ENCODE measurements at regions not wholly inside any gene's neighbourhood (a gene's known extent, or its start where the extent isn't known, plus 50 kb on each side); places are given as distances from the start of the nearest gene placed in this dataset.
"Not testable (repeated sequence)": the region's sequence is repeated elsewhere in the genome, so short reads cannot be mapped to it uniquely, and the experiment has no call there.

GRCh38 chr14:30426463-30426862 is 132.5 kb upstream of the G2E3 start:
- no peak for DNase-seq (ENCODE audit: low read depth, low spot score)

- DNase-seq (ENCODE audit: low read depth, low spot score): no peak
Measured at GRCh38 chr14:30427401-30427800, 131.6 kb upstream of the G2E3 start.

DNA sequence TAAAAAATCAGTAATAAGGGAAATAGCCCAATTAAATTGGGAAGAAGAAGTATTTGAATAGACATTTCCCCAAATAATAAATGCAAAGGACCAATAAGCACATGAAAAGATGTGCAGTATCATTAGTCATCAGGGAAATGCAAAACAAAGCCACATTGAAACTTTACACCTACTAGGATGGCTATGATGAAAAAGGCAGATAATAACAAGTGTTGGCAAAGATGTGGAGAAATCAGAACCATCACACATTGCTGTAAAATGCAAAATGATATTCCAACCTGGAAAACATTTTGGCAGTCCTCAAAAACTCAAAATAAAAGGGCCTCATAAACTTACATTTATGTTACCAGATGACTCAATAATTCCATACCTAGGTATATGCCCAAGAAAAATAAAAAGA is 131.1 kb upstream of the G2E3 start:
- DNase-seq (ENCODE audit: low read depth, low spot score): no peak

DNA sequence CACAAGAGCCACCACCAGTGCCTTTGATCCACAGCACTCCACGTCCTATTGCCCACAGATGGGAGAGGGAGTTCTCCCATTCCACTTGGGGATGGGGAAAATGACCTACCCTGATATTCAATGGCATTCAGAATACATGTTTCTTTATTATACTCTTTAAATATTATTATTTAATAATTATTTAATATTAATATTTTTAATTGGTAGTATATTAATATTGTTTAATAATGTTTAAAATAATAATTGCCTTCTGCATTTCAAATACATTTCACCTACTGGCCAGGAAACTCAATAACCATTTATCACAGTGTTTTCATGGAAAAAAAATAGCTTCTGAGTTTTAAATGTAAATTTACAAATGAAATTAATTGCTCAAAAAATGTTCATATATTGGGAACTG is 127.4 kb upstream of the G2E3 start:
- no peak for DNase-seq (ENCODE audit: low read depth, low spot score)

DNA sequence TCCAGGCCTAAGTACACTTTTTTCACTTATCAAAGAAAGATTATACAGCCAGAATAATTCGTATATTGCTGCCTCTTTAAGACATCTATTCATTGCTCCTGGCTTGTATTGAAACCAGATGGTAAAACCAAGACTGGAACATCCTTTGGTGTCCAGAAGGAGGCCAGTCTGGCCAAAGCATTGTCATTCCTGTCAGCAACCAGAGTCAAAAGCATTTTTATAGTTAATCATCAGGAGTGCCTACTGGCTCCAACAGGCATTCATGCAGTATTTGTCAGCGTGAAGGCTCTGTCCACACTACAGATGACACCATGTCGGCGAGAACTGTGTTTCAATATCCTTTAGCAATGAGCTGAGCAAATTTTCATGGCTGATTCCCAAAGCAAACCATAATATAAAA is 118.0 kb upstream of the G2E3 start:
- DNase-seq (ENCODE audit: low read depth, low spot score): no peak

- no peak for DNase-seq (ENCODE audit: low read depth, low spot score)
Measured at GRCh38 chr14:30443368-30444007, 115.5 kb upstream of the G2E3 start.

DNA sequence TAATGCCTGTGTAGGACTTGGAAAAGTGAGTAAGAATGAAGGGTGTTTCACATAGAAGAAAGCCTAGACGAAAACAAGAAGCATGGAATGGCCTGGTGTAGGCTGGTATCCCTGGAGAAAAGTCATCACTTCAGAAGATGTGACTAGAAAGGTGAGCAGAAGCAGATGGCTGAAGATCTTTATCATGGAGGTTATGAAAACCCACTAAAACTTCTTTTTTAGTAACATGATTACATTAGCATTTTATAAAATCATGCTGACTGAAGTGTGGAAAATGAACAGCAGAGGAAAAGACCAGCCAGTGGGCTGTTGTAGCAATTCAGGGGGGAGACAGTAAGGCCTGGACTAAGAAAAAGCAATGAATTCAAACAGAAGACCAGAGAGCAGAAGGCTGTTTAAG is 114.5 kb upstream of the G2E3 start:
- DNase-seq (ENCODE audit: low read depth, low spot score): no peak

GRCh38 chr14:30445011-30445793 is 113.8 kb upstream of the G2E3 start:
- DNase-seq (ENCODE audit: low read depth, low spot score): no peak

DNA sequence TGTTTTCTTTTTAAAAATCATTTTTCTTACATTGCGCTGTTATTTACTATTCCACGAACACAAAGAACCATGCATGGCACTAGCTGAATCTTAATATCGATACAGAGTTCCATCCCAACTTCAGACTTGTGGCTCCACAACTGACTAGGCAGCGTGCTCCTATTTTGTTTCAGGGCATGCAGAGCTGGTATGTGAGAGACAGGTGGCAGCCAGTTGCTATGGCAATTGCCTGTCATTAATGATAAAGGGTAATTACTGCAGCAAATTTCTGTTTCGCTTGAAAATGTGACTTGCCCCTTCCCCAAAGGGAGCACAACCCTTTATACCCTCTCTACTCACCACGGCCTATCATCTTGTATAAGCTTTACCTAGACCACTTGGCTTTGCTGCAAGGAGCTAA is 113.1 kb upstream of the G2E3 start:
- no peak for DNase-seq (ENCODE audit: low read depth, low spot score)

DNA sequence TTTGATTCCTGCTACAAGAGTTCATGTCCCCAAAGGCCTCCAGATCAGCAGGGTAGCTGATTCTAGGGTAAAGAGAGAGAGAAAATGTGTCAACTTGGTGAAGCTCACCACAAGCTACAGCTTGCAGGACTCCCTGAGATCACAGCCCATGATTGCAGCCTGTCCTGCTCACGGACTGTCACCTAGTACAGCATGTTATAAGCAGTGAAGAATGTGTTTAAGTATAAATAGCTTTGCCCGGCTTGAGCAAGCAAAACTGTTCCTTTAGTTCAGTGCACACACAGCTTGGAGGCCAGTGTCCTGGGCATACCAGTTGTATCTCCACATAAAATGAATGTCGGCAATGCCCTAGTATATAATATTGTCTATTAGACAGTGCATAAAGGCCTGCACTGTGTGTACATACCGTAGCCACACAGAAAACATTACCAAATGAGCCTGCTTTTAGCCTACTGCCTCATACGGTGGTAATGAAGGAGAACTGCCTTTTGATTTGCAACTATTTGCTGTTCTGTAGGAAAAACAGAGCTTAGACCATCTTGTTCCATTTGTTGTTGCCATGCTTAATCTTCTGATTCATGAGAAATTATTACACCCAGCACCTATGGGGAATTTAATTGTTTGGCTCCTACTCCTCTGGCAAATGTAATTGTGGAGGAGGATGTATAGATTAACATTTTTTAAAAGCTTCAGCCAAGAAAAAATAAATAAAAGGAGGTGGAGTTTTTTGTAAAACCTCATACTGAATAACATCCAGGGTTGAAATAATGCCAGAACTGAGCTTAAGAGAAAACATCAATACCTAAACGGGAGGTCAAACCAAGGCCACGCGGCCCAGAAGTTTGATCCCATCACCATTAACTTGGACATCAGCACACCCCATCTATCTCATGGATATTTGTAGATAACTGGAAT is 108.1 kb upstream of the G2E3 start:
- DNase-seq (ENCODE audit: low read depth, low spot score): no peak

DNA sequence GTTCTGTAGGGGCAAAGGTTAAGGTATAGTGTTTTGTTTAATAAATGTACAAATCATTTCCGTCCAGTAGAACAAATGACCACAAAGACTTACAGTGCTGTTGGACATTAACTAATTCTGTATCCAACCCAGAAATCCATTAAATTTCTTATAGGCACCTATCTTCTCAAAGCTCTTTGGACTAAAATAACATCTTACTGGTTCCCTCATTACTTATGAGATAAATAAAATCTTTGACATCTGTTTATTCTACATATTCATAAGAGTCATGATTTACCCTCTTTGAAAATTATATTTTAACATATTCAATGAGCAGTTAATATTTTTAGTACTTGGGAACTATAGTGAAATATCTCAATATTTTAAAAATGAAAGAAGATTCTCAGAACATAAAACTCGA is 102.7 kb upstream of the G2E3 start:
- no peak for DNase-seq (ENCODE audit: low read depth, low spot score)

GRCh38 chr14:30462358-30462757 is 96.6 kb upstream of the G2E3 start:
- DNase-seq (ENCODE audit: low read depth, low spot score): no peak

DNA sequence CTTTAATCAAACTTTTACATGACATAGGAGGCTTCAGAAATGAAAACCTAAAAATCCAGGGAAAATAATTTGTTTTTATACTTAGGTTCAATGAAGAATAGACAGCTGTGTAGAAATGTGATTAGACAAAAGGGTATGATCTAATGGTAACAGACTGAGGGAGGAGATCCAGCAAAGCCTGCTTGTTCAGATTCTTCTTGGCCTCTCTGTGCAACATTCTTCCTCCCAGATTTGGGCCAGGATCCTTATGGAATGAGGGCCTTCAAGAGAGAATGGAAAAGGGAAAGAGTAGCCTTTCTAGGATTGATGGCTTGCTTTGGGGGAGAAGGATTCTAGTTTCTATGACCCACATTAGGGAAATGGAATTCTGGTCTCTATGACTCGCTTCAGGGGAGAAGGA is 94.5 kb upstream of the G2E3 start:
- DNase-seq (ENCODE audit: low read depth, low spot score): no peak

- DNase-seq (ENCODE audit: low read depth, low spot score): no peak
Measured at GRCh38 chr14:30468354-30468753, 90.6 kb upstream of the G2E3 start.

DNA sequence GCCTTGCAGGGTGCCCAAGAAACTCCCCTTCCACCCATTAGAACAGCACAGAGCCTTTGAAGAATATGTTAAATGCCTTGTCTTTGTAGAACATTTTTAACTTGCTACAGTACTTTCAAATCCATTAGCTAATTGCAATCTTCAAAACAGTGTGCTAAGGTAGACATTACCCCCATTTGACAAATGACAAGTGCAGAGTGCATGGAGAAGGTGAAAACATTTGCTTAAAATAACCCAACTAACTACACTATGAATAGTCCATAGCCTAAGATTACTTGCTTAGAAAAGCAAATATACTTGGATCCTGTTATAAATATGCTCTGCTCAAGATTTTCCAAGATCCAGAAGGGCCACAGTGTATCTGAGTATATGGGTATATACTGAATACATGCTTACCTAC is 87.0 kb upstream of the G2E3 start:
- DNase-seq (ENCODE audit: low read depth, low spot score): no peak

DNA sequence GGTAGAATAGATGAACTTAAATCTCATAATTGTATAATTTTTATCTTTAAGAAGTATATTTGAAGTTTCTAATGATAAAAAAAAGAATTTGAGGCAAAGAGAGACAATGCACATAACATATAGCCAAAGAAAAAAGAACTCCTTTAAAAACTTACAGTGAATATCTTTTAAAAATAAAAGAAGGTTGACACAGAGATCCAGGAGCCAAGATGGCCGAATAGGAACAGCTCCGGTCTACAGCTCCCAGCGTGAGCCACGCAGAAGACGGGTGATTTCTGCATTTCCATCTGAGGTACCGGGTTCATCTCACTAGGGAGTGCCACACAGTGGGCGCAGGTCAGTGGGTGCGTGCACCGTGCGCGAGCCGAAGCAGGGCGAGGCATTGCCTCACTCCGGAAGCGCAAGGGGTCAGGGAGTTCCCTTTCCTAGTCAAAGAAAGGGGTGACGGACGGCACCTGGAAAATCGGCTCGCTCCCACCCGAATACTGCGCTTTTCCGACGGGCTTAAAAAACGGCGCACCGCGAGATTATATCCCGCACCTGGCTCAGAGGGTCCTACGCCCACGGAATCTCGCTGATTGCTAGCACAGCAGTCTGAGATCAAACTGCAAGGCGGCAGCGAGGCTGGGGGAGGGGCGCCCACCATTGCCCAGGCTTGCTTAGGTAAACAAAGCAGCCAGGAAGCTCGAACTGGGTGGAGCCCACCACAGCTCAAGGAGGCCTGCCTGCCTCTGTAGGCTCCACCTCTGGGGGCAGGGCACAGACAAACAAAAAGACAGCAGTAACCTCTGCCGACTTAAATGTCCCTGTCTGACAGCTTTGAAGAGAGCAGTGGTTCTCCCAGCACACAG is 84.9 kb upstream of the G2E3 start:
- DNase-seq (ENCODE audit: low read depth, low spot score): not testable (repeated sequence)

DNA sequence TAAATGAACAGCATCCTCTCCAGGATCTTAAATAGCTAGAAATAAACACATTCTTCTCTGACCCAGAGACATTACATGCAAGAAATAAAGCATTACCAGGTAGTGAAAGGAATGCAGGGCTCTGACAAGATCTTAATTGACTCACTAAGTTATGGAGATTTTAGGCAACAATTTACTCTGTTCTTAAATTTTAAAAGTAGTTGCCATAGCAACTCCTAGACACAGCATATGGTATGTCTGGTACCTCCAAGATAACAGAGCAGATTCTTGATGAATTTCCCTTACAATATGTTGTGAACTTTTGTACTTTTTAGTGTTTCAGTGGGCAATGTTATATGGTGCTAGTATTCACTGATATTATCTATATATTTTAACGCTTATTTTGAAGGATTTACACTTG is 76.7 kb upstream of the G2E3 start:
- DNase-seq (ENCODE audit: low read depth, low spot score): no peak

DNA sequence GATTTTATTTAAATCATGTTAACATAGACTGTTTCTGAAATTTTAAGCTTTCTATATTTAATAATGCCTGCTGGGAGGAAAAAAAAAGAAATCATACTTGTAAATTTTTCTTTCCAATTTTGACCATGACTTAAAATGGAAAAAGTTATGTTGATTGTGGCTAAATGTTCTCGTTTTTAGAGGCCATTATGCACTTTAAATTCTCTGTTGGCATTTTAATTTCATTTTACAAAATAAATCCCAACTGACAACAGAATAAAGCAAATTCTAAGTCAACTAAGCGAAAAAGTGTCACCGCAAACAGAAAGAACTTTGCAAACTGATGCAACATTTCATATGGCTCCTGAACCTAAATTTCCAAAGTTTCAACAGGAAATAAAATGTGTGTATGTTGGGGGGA is 74.8 kb upstream of the G2E3 start:
- DNase-seq (ENCODE audit: low read depth, low spot score): no peak

- no peak for DNase-seq (ENCODE audit: low read depth, low spot score)
Measured at GRCh38 chr14:30484976-30485375, 74.0 kb upstream of the G2E3 start.

DNA sequence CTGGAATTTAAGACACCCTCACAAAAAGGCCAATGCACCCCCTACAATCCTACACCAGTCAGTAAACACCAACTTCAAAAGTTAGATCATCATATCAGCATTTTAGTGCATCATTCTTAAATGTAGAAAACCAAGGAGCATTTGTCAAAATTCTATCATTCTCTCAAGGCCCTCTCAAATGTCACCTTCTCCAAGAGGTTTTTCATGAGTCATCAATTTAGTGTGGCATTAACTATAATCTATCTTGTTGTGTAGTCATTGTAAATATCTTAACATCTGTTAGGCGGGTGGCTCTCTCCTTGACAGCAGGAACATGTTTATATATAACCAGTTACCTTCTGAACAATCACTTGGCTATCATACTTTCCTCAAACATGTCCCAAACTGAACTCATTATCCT is 62.1 kb upstream of the G2E3 start:
- DNase-seq (ENCODE audit: low read depth, low spot score): no peak

- DNase-seq (ENCODE audit: low read depth, low spot score): no peak
Measured at GRCh38 chr14:30499358-30499757, 59.6 kb upstream of the G2E3 start.

GRCh38 chr14:30500222-30500621 is 58.7 kb upstream of the G2E3 start:
- no peak for DNase-seq (ENCODE audit: low read depth, low spot score)

Measured in brain pericyte (primary cell).